HG03139 (cell line): ENCODE measurements at regions not wholly inside any gene's neighbourhood (a gene's known extent, or its start where the extent isn't known, plus 50 kb on each side); places are given as distances from the start of the nearest gene placed in this dataset.

Experiments
- ATAC-seq: cut with Tn5 transposase; IDR thresholded peaks from one replicate; pipeline ENCODE4 v1.9.1; 2021; ENCODE audit not compliant: unreplicated experiment

DNA sequence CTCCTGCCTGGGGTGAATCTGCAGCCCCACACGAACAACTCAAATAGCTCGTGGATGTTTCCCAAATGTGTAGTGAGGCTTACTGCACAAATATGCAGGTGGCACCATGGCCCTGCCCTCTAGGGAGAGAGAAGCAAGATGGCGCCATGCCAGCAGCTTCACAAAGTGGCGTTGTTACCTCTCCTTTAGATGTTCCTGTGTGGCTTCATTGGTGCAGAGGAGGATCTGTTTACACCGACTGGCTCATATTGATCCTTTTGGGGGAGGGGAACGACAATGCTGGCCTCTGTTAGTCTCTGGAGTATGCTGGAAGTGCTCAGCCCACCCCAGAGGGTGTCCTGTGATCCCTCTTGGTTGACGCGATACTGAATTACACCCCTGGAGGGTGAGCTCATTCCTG, 99.5 kb upstream of the GATA6 start:
- no peak for ATAC-seq

DNA sequence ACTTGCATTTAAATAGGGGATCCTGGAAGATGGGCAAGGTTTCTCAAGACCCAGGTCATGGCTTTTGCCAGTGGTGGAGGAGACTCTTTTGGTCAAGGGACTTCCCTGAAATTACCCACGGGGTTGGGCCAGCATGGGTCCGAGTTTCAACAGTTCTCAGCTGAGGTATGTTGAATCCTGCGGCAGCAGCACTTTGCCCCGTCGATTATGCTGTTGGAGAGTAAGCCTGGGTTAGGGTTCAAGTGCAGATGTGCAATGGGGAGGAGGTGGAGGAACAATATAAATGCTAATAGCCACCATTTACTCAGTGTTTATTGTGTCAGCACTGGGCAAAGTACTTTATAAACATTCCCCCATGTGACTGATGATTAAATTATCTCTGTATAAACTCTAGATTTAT, 96.0 kb upstream of the GATA6 start:
- no peak for ATAC-seq

DNA sequence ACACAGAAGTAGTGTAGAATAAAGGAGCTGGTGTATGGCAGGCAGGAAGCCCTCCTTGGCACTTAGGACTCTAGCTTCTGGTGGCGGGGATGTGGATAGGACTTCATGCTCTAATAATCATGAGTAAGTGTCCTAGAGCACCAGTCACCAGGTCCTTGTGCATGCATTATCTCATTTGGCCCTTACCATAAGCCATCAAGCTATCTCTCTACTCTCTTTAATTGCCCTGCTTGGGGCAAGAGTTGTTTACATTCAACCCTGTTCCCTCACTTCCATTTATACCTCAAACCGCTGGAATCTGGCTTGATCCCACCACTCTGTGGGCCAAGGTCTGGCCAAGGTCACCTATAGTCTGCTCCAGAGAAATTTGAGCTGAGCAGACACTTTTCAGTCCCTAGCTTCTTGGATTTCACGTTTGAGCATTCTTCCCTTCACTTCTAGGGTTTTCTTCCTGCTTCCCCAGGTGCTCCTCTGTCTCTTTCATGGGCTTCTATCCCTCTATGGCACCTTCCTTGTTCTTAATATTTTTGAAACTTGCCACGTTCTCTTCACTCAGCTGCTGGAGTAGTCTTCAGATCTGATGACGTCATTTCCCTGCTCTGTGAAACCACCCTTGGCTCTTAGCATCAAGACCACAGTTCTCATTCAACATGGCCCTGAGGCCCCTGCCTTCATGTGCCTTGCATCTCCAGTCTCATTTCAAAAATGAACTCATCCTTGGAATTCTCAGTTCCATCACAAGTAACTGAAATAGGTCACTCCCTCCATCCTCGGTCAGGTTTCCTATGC, 94.9 kb upstream of the GATA6 start:
- no peak for ATAC-seq

DNA sequence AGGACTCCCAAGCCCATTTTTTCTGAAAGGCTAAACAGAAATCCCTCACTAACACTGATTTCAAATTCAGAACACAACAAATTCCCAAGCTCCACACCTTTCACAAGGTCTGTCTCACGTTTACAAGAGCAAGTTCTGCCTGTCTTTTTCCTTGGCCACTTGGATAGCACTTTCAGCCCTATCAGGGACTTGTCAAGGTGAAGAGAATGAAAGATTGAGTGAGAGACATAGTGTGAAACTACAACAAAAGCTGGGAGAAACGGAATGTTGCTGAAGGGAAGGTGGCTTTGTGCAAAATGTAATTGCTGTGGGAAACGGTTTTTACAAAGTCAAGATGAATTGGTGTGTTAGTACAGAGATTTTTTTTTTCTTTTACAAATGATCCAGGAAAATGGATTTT, 89.4 kb upstream of the GATA6 start:
- ATAC-seq: no peak

DNA sequence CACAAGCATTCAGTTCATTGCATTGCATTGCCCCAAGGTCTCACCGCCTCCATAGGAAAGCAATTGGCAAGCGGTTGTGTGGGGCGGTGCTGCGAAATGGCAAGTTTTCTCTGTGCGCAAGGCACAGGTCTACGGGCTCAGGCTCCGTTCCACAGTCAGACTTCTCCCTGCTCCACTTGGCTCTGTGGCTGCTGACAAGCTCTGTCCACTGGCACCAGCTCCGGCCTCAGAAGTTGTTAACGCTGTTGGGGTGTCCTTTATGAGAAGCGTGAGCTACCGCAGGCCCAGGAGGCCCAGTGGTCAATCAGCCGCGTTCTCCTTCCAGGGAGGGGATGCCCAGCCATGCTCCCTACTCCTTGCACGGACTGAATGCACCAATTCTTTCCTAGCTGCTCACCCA, 87.0 kb upstream of the GATA6 start:
- ATAC-seq: no peak

DNA sequence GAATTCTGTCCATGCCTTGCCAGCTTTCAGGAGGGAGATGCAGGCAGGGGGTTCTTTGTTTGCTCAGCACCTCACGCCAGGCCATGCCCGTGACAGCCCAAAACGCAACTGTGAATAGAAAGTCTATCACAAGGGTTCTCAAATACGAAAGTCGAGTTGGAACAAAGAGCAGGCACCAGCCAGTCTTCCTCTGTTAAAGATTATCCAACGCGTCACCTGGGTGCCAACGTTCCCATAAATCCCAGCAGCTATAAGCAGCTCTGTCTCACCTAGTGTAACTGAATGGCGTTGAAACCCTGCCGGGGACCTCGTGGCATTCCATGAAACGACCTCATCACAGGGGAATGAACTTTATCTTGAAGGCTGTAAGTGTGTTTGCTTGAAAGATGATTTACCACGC, 84.8 kb upstream of the GATA6 start:
- no peak for ATAC-seq

- ATAC-seq: no peak
These were observed 82.4 kb upstream of the GATA6 start for GRCh38 chr18:22086973-22087372.

DNA sequence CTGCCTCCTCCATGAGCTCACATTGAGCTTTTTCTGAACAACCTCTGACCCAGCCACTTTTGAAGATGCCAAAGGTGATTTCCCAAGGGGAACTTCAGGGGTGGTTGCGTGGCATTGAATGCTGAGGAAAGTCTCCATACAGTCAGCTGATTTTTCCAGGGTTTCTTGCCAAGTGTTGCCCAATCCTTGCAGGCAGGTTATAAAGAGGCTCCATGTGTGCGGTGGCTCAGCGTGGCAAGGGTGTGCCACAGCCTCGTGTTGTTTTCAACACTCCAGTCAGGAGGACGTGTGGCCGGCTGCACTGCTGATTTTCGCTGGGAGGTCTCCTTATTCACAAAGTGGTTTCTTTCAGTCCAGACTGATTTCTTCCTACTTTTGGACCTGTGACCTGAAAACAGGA, 81.4 kb upstream of the GATA6 start:
- ATAC-seq: no peak

DNA sequence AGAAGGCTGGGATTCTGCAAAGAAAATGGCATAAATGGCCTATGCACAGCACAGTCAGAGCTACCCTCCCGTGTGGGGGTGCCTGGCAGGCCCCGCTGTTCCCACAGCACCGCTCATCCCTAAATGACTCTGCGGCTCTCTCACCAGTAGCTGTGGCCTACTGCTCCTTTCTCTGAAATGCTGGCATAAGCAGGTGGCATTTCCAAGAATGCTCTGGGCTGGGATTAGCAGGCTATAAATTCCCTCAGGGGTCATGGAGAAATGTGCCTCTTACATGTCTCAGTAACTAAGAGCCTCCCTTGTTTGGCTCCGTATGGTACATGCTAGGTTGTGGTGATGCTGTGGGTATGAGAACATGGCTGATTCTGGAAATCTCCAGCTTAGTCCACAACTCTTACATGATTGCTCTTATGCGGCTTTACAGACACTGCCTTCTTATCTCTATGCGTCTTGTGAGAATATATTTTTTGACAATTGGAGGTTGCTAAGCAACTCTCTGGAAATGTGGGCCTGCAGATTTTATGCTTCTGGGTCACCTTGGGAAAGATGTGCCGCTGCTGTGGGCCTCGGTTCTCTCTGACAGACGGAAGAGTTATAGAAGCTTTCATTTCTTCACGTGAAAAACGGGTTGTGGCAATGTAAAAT, 80.3 kb upstream of the GATA6 start:
- no peak for ATAC-seq

GRCh38 chr18:22091341-22091740, 78.0 kb upstream of the GATA6 start:
- ATAC-seq: no peak

GRCh38 chr18:22093731-22094357, 75.5 kb upstream of the GATA6 start:
- no peak for ATAC-seq

GRCh38 chr18:22094358-22094734, 75.0 kb upstream of the GATA6 start:
- ATAC-seq: no peak

DNA sequence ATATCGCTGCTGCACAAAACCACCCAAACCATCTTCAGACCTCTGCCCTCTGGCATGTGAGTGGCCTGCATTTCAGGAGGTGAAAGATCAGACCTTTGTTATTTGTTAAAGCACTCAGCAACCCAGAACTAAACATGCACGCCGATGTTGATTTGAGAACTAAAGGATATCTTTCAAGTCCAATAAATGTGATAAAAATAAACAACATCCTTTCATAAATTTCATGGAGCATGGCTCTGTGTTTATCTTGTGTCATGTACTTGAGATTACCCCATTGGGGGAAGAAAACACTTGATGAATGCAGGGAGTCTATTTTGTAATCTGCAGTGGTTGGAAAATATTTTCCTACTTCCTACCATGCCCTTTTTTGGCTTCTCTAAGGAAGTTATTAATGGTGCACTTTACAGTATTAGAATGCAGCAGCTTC, 70.8 kb upstream of the GATA6 start:
- no peak for ATAC-seq

GRCh38 chr18:22099925-22100324, 69.5 kb upstream of the GATA6 start:
- no peak for ATAC-seq

DNA sequence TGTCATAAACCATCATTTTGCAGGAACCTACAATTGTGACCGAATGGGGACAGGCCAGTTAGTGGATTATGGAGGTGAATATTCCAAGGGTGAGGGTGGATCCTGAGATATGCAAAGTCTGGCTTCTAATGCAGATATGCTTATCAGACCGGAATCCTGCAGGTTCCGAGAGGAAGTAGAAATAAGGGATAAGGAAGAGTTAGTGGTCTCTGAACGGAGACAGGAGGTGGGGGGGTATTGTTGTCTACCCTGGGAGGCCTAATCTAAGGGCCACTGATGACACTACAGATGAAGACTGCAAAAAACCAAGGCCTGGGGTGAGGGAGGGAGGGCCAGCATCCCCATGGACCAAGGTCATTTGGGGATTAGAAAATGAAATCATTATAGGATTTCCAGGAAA, 67.7 kb upstream of the GATA6 start:
- no peak for ATAC-seq

DNA sequence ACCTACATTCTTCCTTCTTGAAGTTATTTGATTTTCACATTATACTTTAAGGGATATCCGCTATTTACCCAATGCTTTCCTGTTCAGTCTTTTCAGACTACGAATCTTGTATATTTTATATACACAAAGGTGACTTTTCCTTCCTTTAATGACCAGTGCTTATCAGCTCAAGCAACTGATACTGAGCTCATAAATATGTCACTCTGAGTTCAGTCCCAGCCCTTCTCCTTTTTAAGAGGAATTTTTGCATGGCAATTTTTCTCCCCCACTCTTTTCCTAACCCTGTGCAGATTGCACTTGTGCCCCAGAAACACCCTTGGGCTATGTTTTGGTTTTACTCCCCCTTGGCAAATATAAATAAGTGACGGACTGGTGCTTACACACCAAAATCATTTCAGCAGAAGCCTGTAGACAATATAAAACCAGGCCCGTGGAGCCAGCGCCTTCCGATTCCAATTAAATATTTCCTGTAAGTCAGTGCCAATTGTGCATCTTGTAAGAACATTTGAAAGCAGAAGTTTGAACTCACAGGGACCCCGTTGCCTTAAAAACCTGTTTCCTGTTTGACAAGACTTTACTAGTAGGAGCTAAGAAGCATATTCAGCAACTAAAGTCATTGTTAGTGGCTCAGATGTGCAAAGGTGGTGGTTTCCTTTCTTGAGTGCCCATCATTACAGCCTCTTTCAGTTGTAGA, 66.3 kb upstream of the GATA6 start:
- no peak for ATAC-seq

- no peak for ATAC-seq
These were observed 65.8 kb upstream of the GATA6 start for GRCh38 chr18:22103647-22104031.

- no peak for ATAC-seq
These were observed 62.7 kb upstream of the GATA6 start for GRCh38 chr18:22106536-22107292.

GRCh38 chr18:22108674-22109073, 60.7 kb upstream of the GATA6 start:
- no peak for ATAC-seq

DNA sequence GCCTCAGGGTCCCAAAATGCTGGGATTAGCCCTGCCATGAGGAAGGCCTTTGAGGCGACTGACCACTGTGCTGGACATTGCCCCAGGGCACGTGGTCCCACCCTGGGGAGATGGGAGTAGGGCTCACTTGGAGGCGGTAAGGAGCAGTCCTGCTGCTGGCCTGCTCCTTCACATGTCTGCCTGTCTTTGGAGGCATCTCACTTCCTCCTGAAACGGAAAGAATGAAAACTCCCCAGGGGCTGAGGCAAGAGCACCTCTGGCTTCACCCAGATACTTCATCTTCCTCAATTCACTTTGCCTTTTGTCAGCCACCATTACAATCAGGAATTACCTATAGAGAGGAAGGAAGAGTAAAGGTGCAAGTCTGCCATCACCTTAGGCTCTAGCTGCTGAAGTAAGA, 59.9 kb upstream of the GATA6 start:
- ATAC-seq: no peak

GRCh38 chr18:22110461-22110924, 58.9 kb upstream of the GATA6 start:
- ATAC-seq: no peak
